Brain microvascular endothelial cell (primary cell): ENCODE measurements at regions not wholly inside any gene's neighbourhood (a gene's known extent, or its start where the extent isn't known, plus 50 kb on each side); places are given as distances from the start of the nearest gene placed in this dataset.

Experiments used
- DNase-seq: peaks from one replicate; pipeline ENCODE4 v3.0.0-alpha.2; 2020
- H3K27ac ChIP-seq: fragments of 250-450 bp; sonication (Bioruptor Pico); 2 replicates; pipeline ENCODE4 v1.5.1; 2020; ENCODE audit warnings: mild to moderate bottlenecking, moderate library complexity
- H3K27me3 ChIP-seq: fragments of 250-450 bp; sonication (Bioruptor Pico); replicated peaks from 2 replicates; pipeline ENCODE4 v1.5.1; 2020; ENCODE audit warnings: mild to moderate bottlenecking
- H3K36me3 ChIP-seq: fragments of 250-450 bp; sonication (Bioruptor Pico); replicated peaks from 2 replicates; pipeline ENCODE4 v1.5.1; 2020; ENCODE audit warnings: mild to moderate bottlenecking
- H3K4me3 ChIP-seq: 2 replicates; pipeline ENCODE4 v1.5.1; 2011; ENCODE audit warnings: low read depth, mild to moderate bottlenecking, control low read depth, low read length, moderate library complexity
- in situ Hi-C: cut with HindIII; loops from 2 replicates; pipeline ENCODE4 v1.10.0; 2017; ENCODE audit warnings: low sequenced_read_pairs, low pct_ligation_motif_present
- TF ChIP-seq, protein P1 (sequence below): IDR thresholded peaks from 2 replicates; pipeline ENCODE4 v1.5.1; 2011; ENCODE audit warnings: low read depth, mild to moderate bottlenecking, moderate library complexity, low read length, control low read depth, inconsistent platforms; ENCODE audit errors: missing control alignments

DNA sequence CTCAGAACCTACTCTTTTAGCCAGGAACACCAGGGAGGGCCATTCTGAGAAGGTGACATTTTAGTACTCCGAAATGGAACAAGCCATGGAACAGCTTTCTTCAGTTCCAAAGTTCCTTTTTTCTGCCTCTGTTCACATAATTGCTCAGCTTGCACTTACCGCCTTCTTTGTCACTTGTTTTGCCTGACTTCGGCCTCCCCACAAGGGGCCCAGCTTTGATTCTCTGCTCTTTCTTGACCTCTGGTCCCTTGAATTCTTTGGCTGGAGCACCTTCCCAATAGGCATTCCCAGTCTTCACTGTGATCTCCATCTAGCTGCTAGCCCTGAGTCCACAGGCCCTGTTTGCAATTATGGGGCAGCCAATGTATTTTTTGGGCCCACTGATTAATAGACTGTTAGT, 51.4 kb upstream of the SLC7A14 start:
- no peak for DNase-seq
- Histone ChIP-seq H3K36me3 (no peaks in the 10 kb centered on the region), H3K4me3 (no peak overlapping the region), H3K27me3 (no peaks in the 10 kb centered on the region), H3K27ac (no peak overlapping the region)
- in situ Hi-C loops: no loop called here
- TF ChIP-seq, protein P1, sequence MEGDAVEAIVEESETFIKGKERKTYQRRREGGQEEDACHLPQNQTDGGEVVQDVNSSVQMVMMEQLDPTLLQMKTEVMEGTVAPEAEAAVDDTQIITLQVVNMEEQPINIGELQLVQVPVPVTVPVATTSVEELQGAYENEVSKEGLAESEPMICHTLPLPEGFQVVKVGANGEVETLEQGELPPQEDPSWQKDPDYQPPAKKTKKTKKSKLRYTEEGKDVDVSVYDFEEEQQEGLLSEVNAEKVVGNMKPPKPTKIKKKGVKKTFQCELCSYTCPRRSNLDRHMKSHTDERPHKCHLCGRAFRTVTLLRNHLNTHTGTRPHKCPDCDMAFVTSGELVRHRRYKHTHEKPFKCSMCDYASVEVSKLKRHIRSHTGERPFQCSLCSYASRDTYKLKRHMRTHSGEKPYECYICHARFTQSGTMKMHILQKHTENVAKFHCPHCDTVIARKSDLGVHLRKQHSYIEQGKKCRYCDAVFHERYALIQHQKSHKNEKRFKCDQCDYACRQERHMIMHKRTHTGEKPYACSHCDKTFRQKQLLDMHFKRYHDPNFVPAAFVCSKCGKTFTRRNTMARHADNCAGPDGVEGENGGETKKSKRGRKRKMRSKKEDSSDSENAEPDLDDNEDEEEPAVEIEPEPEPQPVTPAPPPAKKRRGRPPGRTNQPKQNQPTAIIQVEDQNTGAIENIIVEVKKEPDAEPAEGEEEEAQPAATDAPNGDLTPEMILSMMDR: no peak

DNA sequence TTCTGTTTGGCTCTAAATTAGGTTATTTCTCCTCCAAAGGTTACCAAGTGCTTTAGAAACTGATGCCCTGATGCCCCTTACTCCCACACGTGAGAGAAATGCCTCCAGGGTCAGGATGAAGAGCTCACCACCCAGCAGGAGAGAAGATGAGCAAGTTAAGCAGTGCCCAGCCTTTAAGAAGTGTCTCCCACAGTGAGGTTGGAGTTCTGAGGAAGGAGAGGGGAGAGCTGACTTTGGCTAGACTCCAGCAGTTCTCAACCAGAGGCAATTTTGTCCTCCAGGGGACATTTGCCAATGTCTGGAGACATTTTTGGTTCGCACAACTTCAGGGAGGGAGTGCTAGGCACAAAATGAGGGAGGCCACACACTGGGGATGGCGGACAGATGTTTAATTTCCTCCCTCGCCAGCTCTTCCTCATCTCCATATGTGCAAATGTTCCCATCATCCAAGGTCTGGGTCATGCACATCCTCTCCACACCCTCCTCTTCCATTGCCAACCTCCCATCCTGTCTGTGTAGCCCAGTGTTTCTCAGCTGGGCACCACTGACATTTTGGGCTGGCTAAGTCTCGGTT, 50.6 kb upstream of the SLC7A14 start:
- Histone ChIP-seq H3K27ac (no peak overlapping the region), H3K36me3 (no peaks in the 10 kb centered on the region), H3K27me3 (no peaks in the 10 kb centered on the region), H3K4me3 (no peak overlapping the region)
- in situ Hi-C loops: no loop called here
- DNase-seq: no peak
- TF ChIP-seq, protein P1: no peak
